HS-27A (cell line): ENCODE measurements at regions not wholly inside any gene's neighbourhood (a gene's known extent, or its start where the extent isn't known, plus 50 kb on each side); places are given as distances from the start of the nearest gene placed in this dataset.

Experiments
- DNase-seq: peaks from one replicate; pipeline ENCODE4 v3.0.0-alpha.2; 2012; ENCODE audit warnings: low read depth, missing footprints

DNA sequence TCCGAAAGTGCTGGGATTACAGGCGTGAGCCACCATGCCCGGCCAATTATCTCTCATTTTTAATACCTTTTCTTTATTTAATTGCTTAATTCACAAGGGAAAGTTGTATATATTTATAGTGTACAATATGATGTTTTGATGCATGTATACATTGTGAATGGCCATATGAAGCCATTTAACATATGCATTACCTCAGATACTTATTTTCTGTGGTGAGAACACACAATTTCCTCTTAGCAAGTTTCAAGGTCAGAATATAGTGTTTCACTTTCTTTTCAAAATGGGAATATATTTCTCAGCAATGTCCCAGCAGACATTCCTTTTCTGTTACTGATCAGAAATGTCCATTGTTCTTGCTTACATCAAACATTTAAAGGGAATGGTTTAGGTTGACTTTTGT, 1596.3 kb downstream of the MAT2B start:
- DNase-seq = no peak

DNA sequence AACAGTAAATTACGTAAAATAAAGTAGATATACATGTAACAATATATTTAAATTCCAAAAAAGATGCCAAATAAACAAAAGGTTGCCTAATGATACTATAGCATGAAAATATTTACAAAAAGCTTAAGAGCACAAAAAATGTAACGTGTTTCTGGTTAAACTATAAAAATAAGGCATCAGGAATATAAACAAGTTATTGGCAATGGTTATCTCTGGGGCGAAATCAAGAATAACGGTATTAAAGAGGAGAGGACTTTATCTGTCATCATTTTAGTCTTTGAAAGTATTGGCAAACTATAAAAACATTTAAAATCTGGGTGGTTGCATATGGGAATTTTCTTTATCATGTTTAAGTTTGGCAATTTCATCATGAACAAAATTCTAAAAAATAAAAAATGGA, 1599.2 kb downstream of the MAT2B start:
- DNase-seq = no peak

DNA sequence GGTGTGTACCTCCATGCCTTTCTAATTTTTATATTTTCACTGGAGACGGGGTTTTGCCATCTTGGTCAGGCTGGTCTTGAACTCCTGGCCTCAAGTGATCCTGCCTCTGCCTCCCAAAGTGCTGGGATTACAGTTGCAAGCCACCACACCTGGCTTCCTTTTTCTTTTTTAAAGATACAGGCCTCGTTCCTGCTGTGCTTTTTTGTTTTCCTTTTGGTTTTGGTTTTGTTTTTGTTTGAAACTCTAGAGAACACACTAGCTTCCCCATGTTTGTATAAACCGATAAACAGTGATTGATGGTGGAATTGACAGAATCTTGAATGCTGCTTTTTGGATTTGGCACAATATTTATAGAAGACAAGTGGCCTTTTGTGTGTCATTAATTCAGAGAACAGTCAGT, 1603.4 kb downstream of the MAT2B start:
- DNase-seq = no peak

DNA sequence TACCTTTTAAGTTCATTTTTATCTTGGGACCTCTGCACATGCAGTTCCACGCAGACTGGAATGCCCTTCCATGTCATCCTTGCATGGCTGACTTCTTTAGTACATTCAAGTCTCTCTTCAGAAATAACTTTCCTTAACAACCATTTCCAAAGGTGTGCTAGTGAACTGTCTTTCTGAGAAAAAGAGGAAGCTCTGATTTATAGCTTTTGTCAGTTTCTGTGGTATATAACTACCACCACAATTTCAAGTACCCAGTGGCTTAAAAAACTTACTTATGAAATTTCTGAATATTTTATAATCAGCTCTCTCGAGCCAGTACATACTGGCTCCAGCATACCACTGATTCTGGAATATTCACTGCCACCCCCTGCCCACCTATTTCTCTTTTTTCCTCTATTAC, 1613.8 kb downstream of the MAT2B start:
- DNase-seq = no peak

DNA sequence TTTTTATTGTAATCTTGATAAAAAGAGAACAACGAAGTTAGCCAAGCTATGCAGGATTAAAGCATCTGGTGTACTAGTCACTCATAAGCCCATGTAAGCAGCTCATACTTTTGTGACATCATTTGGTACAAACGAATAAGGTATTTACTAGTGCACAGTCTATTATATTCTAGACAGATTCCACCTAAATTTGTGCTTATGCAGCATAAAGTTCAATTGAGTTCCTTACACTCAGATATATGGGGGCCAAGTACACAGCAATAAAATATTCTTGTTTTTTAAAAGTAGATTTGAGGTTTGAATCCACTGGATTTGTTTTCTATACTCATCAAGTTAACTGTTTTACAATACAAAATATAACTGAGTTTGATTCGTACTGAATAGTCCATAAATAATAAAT, 1621.2 kb downstream of the MAT2B start:
- DNase-seq = no peak

DNA sequence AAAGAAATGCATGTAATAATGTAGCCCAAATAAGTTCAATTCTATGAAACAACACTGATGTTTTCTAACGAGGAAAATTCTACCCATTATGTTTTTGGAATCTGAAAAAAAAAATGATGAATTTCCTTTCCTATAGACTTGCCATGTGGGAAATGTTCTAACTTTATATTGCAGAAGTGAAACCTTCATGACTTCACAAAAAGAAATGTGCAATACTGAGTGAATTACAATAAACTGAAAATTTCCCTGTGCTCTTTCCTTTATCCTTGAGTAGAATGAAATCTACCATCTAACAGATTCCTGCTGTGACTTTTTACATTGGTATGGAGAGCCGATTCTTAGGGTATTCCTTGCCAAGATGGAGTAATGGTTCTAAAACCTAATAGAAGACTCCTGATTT, 1622.5 kb downstream of the MAT2B start:
- DNase-seq = no peak

DNA sequence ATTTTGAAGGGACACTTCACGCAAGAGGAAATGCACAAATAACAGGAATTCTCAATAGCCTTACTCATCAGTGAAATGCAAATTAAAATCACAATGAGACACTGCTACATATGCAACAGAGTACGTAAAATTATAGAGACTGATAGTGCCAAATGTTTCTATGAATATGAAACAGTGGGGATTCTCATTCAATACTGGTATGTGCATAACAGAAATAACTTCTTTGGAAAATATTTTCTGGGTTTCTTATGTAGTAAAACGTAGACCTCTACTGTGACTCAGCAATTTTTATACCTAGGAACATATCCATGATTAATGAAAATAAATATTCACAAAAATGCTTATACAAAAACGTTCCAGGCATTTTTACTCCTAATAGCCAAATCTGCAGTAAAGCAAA, 1625.2 kb downstream of the MAT2B start:
- no peak for DNase-seq

DNA sequence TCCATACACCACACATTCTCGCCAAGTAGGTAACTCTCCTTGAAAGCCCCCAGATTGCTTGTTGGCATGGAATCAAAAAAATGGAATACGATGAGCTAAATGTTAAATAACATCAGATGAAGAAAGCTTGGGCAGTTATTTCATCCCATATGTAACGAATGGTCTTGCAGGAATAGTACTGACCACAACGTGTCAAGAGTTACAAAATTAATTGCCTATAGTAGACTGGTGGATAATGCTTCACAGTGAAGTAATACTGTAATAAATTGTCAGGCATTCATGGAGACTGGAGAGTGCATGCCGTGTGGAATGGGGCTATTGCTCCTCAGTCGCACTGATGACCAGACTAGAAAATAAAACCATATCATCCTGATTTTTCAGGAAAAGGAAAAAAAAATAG, 1628.7 kb downstream of the MAT2B start:
- DNase-seq = no peak

DNA sequence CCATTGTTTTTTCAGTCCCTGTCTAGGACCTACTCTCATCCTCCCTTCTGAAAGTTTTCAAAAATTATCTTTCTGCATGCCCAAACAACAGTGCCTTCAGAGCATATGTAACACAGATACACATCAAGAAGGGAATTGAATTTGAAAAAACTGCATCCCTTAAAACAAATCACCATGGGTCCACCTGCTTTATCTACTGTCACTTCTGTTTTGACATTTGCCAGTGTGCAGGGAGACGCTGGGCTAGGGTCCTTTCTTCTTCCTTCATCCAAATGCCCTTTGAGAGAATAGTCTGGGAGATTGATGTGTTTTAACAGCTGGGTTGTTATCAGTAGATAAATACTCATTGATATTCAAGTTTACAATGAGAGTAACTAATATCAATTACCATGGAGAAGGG, 1630.1 kb downstream of the MAT2B start:
- DNase-seq = no peak

DNA sequence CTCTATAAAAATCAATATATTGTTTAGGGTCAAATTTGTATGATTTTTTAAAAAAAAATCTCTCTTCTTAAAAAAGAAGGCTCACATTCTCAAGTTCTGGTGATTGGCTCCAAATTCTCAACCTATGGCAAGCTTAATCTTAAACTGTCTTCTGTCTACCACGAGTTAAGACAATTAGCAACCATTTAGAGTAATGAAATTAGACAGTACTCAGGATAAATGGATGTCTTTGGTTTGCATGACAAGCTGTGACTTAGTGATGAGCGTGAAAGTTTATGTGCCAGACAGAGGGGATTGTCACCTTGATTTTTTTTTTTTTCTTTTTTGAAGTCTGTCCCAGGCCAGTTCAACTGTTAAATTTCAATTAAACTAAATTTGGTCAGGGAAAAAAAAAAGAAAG, 1632.3 kb downstream of the MAT2B start:
- DNase-seq = no peak

DNA sequence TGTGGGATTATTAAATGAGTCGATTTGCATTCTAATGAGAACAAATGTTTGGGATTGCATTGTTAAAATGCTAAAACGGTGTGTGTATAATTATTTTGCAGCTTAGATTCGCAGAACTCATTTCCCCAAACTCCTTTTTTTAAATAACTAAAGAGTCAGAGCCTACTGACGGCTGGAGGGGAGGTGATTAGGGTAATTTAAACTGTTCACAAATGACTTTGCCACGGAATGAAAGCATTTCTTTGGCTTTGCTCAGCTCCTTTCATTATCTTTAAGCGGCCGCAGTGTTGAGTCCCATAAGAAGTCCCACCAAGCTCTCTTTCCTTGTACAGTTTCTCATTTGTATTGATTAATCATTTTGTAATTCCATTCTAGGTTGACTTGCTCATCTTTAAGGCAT, 1632.8 kb downstream of the MAT2B start:
- no peak for DNase-seq

DNA sequence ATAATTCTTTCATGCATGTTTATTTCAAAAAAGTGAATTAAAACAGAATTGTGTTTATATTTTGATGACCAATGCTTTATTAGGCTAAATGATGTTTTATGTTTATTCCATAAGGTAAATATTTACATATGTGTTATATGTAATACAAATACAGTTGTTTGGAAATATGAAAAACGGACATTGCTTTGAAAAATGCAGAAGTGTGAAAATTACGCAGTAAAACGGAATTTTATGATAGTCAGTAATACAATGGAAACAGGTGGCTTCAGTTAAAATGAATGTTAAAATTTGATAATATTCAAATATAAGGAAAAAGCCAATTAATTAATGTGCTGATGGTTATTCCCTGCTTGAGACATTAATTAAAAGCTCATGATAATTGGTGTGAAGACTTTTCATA, 1633.8 kb downstream of the MAT2B start:
- no peak for DNase-seq

DNA sequence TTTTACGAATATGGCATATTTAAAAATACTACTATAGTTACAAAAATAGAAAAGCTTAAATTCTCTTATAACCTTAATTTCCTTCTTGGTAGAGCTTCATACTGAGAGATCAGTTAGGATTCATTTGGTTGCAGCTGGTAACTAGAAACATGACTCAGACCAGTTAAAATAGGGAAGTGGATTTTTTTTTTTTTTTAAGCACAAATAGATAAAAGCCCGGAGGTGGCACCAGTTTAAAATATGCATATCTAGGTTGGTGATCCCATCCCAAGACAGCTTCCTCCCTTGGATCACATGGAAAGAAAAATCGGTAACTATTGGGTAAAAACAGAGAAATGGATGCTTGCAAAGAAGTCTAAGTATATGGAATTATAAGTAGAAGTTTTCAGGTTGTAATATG, 1634.3 kb downstream of the MAT2B start:
- DNase-seq = no peak

DNA sequence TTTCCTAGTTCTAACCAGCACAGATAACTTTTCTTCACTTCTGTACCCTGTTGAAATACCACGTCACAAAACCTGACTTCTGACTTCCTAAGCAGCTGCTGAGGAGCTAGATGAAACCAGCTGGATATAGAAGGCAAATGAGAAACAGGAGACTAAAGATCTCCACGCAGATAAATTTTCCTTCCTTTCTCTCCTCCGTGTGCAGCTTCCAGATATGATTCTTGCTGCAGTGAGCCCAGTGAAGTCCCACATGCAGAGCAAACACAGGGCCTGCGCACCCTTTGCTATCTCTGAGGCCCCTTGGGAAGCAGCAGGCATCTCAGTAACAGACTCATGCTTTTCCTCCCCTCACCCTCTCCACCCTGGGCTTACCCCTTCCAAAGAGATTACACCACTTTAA, 1638.3 kb downstream of the MAT2B start:
- DNase-seq = no peak

DNA sequence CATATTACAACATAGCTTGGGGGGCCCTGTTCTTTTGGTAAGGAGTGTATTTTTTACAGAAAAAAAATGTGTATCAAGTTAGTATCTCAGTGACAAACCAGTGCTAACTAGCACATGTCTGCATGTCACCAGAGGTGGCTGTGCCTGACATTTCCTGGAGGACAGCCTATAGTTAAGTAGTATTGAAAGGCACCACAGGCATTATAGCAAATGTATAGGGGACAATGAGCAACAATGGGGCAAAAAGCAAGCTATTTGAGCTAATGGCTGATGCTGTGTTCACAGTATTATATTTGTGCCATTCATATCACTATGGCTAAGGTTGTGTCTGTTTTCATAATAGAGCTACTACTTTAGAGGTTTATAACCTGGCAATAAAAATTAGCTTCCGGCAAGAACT, 1644.0 kb downstream of the MAT2B start:
- no peak for DNase-seq

DNA sequence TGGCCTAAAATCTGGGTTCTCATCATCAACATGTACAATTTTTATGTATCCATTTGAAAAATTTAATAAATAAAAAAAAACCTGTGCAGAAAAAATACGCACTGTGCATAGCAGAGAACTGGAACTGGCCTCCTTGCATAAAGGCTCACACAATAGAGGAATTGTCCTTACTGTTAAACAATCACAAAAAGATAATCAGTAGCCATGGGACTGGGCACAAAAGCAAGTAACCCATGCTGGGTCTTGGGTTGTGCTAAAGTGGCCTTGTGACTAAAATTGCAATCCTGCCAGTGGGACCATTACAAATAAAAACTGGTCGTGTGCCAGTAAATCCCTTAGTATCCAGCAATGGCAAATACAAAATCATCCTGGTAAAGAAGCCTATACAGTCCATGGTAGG, 1646.6 kb downstream of the MAT2B start:
- no peak for DNase-seq

DNA sequence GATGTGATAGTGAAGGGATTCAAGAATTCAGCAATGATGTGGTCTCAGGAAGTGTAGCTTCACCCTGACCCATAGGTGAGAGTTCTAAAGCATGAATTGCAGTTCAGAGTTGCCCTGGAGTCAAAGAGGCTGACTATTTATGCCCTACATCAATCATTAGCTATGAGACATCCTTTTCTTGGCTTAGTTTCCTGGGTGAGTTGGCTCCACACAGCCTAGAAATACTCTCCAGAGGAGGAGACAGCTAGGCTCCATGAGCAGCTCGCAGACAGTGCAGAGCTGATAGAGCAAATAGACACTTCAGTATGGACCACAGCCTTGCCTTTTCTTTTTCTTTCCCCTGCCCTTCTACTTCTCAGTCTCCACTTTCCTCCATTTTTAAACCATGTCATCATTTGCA, 1651.8 kb downstream of the MAT2B start:
- DNase-seq = no peak

DNA sequence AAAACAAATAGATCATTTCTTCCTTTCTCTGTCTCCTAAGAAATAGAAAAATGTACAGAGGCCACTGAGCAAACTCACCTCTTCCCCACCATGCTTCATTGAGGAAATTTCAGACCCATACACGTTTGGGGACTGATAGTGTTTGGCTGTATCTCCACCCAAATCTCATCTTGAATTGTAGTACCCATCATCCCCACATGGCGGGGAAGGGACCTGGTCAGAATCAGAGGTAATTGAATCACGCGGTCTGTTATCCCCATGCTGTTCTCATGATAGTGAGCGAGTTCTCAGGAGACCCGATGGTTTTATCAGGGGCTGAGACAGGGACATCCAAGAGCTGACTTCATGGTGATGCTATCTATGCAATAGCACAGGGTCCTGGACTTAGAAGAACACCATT, 1655.8 kb downstream of the MAT2B start:
- DNase-seq = no peak

DNA sequence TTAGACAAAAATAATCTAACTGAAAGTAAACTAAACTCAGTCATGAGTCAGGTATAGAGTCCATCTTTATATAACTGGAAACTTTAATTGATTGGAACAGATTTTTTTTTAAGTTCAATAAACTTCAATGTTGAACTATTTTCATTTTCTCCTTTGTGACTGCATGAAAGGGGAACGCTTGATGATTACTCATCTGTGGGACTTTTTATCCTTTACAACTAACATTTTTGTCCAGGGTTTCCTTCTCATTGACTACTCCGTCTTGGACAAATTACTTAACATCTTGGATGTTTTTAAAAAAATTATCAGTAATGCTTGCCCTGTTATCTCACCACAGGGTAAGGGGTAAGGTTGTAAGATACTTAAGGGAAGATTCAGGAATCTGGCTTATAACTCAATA, 1658.4 kb downstream of the MAT2B start:
- DNase-seq = no peak

DNA sequence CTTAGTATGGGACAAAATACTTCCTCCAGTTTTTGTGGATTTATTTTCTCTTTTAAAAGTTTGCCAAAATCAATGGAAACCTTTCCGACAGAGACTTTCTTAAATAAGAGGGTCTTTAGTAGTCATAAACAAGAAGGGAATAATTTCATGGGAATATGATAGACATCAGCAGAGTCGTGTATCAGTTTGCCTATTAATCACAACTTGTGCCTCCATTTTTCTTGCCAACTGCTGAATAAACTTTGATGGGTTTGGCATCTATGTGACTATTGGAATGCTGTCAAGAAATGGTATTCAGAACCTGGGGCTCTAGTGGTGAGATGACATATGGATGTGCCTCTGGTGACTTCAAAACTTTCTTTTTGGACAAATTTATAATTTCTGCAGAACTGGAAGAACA, 1668.2 kb downstream of the MAT2B start:
- DNase-seq = no peak

DNA sequence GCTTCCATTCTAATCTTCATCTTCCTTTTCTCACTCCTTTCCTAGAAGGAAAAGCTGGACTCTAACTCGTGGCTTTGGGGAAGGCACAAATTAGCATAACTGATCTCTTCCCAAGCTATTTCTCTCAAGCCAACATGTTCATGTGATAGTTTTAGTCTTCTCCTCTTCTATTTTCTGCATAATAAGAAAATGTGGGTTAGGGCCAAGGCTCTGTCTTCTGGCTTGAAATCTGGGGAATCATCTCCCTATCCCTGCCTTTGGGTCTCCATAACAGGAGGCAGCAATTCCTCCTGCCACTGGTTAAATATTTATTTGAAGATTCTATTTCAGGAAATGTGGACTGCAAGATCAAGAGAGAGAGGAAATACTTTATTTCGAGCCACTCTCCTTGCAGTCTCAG, 1669.6 kb downstream of the MAT2B start:
- no peak for DNase-seq

DNA sequence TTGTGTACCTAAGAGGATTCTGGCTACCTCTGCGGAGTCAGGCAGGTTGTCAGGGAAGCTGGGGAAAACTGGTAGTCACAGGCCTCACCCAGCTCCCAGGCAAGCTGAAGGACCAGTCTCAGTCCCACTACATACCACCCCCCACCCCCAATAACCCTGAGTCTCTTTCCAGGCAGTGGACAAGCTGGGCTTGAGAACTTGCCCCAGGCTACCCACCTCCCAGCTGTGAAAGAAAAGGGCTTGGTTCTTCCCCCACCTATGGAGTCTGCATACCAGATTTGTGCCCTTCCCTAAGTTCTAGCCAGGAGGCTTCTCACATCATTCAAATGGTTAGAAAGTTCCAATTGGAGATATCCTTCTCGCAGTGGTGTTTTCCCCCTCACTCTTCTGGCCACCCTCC, 1678.8 kb downstream of the MAT2B start:
- no peak for DNase-seq

DNA sequence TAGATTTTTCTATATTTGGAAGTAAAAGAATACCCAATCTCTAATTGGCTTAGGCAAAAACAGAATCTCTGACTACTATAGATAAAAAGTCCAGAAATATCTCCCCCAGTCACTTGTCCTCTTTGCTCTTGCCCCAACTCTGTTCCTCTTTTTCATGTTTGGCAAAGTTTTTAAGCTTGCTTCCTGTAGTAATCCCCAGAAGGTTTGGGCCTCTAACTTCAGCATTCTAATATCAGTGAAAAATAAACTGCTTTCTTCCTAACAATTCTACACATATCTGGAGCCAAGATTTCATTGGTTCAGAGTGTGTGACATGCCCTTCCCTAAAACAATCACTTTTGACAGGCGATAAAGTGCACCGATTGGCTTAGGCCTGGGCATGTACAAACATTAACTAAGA, 1680.3 kb downstream of the MAT2B start:
- DNase-seq = no peak

DNA sequence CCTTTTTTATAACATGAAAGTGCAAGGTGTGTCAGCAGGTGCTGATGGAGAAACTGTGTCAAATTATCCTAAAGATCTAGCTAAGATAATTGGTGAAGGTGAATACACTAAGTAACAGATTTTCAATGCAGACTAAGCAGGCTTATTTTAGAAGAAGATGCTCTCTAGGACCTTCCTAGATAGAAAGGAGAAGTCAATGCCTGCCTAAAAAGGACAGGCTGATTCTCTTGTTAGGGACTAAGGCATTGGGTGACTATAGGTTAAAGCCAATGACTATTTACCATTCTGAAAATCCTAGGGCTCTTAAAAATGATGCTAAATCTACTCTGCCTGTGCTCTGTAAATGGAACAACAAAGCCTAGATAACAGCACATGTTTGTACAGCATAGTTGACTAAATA, 1682.4 kb downstream of the MAT2B start:
- DNase-seq = no peak

DNA sequence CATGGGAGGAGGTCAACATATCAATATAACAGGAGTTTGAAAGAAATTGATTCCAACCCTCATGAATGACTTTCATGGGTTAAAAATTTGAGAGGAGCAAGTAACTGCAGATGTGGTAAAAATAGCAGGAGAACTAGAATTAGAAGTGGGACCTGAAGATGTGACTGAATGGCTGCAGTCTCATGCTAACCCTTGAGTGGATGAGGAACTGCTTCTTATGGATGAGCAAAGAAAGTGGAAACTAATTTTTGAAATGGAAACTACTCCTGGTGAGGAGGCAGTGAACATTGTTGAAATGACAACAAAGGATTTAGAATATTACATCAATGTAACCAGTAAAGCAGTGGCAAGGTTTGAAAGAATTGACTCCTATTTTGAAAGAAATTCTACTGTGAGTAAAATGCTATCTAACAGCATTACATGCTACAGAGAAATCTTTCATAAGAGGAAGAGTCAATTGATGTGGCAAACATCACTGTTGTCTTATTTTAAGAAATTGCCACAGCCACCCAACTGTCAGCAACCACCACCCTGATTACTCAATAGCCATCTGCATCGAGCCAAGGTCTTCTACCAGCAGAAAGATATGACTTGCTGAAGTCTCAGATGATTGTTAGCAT, 1683.2 kb downstream of the MAT2B start:
- DNase-seq = no peak
